T-helper 2 cell treated with Interferon-gamma antibody and Interleukin-4, amounts not matched to agents 100 ng/mL and 5 ng/mL, for 36 hours (primary cell): ENCODE measurements at regions not wholly inside any gene's neighbourhood (a gene's known extent, or its start where the extent isn't known, plus 50 kb on each side); places are given as distances from the start of the nearest gene placed in this dataset.

Experiments
- intact Hi-C: fragments of 100-400 bp; cut with micrococcal nuclease; formaldehyde crosslinking; loops from one replicate; pipeline ENCODE4 v1.15.1; 2023

- intact Hi-C loops: no loop called here
These were observed 240.4 kb upstream of the DCN start for GRCh38 chr12:91422811-91423692.

DNA sequence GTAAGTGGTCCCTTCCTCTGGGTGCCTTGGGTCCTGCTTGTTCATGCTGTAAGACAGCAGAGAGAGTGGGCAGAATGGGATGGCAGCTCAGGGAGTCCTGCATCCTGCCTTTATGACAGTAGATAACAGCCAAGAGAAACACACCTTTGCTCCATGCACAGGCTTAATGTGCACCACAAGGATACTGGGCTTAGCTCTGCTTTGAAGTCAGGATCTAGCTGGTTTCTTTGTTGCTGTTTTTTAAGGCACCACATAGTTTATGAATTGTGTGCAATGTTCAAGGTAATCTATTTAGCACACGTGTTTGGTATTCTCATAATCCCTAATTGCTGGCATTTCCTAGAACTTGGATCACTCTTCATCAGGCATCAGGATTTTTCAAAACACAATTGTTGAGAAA lies 239.5 kb upstream of the DCN start:
- intact Hi-C loops: no loop called here

GRCh38 chr12:91419809-91420208 lies 237.2 kb upstream of the DCN start:
- intact Hi-C loops: no loop called here

- intact Hi-C loops: no loop called here
These were observed 235.8 kb upstream of the DCN start for GRCh38 chr12:91418221-91419090.

GRCh38 chr12:91417650-91418049 lies 235.0 kb upstream of the DCN start:
- intact Hi-C loops: no loop called here

DNA sequence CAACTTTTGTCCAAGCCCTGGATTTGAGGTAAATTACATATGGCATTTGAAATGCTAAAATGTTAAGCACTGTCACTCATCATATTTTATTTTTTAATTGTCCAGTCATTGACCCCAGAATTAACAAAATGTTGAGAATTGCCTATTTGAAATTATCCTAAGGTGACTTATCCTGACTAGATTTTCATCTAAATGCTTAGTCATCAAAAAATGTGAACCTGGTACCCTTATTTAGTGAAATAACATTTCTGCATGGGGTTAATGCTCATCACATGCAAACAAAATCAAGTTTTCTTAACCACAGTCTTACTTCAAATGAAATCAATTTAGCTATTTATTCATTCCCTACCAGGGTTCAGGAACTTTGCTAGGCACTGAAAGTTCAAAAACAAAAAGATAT lies 232.0 kb upstream of the DCN start:
- intact Hi-C loops: no loop called here

- intact Hi-C loops: no loop called here
These were observed 231.2 kb upstream of the DCN start for GRCh38 chr12:91413581-91414546.

GRCh38 chr12:91406920-91407341 lies 224.3 kb upstream of the DCN start:
- intact Hi-C loops: no loop called here

DNA sequence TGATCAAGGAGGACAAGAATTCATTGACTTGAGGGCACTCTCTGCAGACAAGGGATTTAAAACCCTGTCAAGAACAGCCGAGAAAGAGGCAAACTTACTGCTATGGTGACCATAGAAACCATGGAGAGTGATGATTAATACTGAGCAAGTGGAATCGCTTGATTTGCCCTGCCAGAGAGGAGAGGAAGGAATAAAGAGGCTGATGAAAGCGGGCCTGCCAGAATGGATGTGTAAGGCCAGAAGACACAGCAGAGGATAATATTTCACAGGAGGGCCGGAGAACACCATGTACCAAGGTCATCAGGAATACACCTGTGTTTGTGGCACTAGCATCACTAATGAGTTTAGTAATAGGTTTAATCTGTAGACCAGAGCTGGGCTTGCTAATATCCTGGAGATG lies 221.8 kb upstream of the DCN start:
- intact Hi-C loops: no loop called here

DNA sequence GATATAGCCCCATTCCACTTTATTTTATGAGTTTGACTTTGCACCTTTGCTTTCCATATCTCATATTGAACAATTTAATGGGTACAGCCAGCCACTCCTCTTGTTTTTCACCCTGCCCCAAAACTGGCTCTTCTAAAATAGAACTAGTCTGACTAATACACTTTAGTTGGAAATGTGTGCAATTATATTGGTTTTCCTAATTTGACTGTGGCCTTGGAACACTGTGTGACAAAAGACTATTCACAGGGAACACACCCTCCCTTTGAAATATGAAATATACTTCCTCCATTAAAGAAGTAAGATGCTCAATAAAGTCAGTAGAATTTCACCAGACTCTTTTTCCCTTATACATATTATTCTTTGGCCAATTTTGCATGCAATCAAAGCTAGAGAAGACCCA lies 218.6 kb upstream of the DCN start:
- intact Hi-C loops: no loop called here

DNA sequence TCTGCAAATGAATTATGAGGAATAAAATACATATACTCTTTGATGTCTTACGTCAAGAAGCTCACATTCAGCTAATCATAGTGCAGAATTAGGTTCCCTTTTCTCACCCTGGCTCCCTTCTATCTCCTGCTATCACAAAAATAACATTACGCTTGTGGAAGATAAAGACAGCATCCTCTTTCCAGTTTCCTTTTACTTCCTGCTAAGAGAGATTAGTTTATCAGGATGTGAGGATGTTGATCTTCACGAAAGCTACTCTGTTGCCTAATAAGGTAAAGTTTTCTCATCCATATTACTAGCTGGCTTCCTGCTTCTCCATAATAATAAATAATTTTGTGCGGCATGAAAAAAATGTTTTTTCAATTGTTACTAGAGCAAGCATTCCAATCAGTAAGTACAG lies 217.7 kb upstream of the DCN start:
- intact Hi-C loops: no loop called here

DNA sequence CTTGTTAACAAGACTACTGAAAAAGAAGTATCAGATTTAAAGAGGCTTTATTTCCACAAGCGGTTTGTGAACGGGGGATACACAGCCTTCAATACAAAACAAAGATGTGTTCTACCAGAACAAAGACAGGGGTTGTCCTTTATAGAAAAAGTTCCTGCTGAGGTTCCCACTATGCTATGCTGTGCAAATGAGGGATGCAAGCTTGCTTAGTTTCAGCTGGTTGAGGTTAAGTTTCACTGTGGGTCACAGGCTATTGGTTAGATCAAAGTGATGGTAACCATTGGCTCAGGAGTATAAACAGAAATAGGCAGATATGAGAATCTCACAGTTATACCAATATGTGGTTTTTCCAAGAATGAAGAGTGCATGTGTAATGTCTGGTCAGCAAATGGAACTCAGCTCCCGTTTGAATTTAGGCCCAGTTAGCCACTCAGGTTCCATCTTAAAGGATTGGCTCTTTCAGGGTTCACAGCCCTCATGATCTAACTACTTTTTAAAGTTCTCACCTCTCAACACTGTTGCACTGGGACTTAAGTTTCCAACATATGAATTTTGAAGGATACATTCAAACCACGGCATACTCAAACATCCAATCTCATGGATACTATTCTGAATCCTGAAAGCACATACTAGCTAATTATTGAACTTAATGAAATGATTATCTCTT lies 215.4 kb upstream of the DCN start:
- intact Hi-C loops: no loop called here

DNA sequence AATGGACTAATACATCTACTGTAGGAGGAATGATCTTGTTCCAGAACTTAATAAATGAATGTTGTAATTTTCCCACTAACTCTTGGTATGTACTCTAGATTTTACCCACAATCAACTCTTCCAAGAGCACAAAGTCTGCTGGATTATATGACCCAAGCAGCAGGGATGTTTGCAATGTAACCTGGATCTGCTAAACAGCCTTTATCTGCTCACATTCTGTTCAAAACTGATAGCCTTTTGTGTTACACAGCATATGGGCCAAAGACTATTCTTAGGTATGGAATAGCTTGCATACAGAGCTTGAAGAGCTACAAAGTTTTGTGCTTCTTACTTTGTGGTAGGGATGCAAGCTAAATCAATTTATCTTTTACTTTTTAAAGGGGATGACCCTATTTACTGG lies 213.7 kb upstream of the DCN start:
- intact Hi-C loops: no loop called here

DNA sequence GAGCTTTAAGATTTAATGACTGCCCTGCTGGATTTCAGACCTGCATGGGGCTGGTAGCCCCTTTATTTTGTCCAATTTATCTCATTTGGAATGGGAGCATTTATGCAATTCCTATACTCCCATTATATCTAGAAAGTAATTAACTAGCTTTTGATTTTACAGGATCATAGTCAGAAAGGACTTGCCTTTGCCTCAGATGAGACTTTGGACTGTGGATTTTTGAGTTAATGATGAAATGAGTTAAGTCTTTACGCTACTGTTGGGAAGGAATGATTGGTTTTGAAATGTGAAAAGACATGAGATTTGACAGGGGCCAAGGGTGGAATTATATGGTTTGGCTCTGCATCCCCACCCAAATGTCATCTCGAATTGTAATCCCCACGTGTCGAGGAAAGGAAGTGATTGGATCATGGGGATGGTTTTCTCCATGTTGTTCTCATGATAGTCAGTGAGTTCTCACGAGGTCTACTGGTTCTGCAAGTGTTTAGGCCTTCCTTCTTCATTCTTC lies 213.1 kb upstream of the DCN start:
- intact Hi-C loops: no loop called here

DNA sequence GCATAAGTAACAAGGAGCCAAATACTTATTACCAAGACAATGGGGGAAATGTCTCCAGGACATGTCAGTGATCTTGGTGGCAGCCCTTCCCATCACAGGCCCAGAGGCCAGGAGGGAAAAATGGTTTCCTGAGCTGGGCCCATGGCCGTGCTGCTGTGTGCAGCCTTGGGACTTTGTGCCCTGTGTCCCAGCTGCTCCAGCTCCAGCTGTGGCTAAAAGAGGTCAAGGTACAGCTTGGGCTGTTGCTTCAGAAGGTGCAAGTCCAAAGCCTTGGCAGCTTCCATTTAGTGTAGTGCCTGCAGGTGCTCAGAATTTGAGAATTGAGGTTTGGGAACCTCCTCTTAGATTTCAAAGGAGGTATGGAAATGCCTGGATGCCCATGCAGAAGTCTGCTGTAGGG lies 212.3 kb upstream of the DCN start:
- intact Hi-C loops: no loop called here

DNA sequence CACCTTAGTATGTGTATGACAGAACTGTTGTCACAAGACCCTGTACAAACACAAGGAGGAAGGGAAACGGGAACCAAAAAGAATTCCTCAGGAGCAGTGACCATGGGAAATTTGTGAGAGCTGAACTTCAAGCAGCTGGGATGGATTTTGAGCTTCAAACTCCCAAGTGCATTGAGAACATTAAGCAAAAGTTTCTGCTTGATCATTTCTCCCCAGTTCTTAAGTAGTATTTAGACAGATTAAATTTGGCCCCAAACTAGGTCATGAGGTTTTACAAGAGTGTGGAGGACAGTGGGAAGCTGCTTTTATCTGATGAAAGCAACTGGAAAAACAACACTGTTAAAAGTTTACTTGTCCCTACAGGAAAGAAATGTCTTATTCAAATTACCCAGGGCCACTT lies 206.0 kb upstream of the DCN start:
- intact Hi-C loops: loop anchor here (10.0 kb wide), 2 partner anchors 186 to 1396 kb away; no protein-coding TSS in a partner anchor

DNA sequence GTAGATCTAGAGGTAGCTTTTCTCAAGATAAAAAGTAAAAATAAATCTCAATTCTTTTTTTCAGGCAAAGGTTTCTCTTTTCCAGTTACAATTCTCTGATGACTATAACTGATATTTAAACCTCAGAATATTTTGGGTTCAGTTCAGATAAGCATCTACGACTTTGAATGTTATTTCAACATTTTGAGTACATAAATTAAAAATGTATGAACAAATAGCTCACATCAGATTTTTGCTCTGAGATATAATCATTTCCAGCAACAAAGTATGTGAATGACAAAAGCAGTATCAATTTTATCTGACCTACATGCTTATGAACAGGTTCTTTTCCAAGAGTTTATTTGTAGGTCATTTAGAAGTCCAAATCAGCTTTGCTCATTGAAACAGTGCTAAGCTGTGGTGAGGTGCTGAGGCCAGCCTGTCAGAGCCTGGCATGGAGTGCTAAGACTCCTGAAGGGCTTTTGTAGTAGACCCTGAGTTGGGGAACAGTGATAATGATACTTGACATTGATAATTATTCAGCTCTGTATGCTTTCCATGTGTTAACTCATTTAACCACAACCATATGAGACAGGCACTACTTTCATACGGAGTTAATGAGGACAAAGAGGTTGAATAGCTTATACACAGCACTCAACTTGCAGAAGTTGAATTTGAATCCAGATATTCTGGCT lies 205.0 kb upstream of the DCN start:
- intact Hi-C loops: loop anchor here (10.0 kb wide), 2 partner anchors 187 to 1397 kb away; no protein-coding TSS in a partner anchor

- intact Hi-C loops: loop anchor here (5.0 to 10.0 kb wide), 4 partner anchors 190 to 1602 kb away; no protein-coding TSS in a partner anchor
These were observed 202.2 kb upstream of the DCN start for GRCh38 chr12:91384806-91385205.

DNA sequence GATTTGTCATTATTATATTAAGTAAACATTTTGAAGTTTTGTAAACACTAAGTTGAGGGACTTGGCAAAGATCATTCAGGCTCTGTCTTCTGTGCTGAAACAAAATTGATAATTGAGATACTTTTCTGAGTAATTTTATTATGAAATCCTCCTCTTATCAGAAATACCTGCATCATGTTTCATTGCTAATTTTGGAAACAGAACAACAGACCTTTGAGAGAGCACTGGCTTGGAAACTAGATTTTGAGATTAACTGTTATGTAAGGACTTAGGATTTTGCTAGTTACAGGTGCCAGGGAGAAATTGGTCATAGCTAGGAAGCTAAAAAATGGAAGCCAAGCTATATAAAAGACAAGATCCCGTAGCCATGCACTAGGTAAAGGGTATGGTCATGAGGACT lies 201.7 kb upstream of the DCN start:
- intact Hi-C loops: loop anchor here (5.0 to 10.0 kb wide), 4 partner anchors 190 to 1603 kb away; no protein-coding TSS in a partner anchor

- intact Hi-C loops: loop anchor here (5.0 to 10.0 kb wide), 4 partner anchors 192 to 1604 kb away; no protein-coding TSS in a partner anchor
These were observed 200.5 kb upstream of the DCN start for GRCh38 chr12:91383099-91383498.
